Testis (tissue), 2 donors: ENCODE measurements at regions not wholly inside any gene's neighbourhood (a gene's known extent, or its start where the extent isn't known, plus 50 kb on each side); places are given as distances from the start of the nearest gene placed in this dataset.

Experiments used
- DNase-seq: peaks from one replicate; pipeline ENCODE4 v3.0.0-alpha.2; 2019
- H3K27ac ChIP-seq, 2 donors: fragments of 200-600 bp; sonication (generic); one replicate each; pipeline ENCODE4 v1.5.1; 2019
- H3K27me3 ChIP-seq: fragments of 200-600 bp; sonication (generic); one replicate; pipeline ENCODE4 v1.5.1; 2019
- H3K36me3 ChIP-seq: fragments of 200-600 bp; sonication (generic); one replicate; pipeline ENCODE4 v1.5.1; 2017; ENCODE audit warnings: low read depth; ENCODE audit errors: missing control alignments
- H3K4me1 ChIP-seq: fragments of 200-600 bp; sonication (generic); one replicate; pipeline ENCODE4 v1.5.1; 2019
- H3K4me3 ChIP-seq, 2 donors: fragments of 200-600 bp; sonication (generic); one replicate each; pipeline ENCODE4 v1.5.1; 2017 to 2019
- H3K9me3 ChIP-seq: fragments of 200-600 bp; sonication (generic); one replicate; pipeline ENCODE4 v1.5.1; 2017
- POLR2A ChIP-seq: fragments of 450-650 bp; IDR thresholded peaks from one replicate; pipeline ENCODE4 v1.6.1; 2017; ENCODE audit warnings: antibody characterized with exemption, mild to moderate bottlenecking, moderate library complexity
- WGBS, 2 donors: methylation state at CpG; one replicate each; pipeline ENCODE4 v1.1.5; 2018; 5-methylcytosine and 5-hydroxymethylcytosine counted together
- intact Hi-C: fragments of 100-400 bp; cut with DNase I; formaldehyde crosslinking; loops from one replicate; pipeline ENCODE4 v1.15.1; 2023; ENCODE audit warnings: low total_unique reads
- TF ChIP-seq, protein P1 (sequence below), 3 experiments: fragments of 450-650 bp in 2 of 3; fragments of 200-600 bp in 1 of 3; sonication (generic) in 1 of 3; IDR thresholded peaks; one replicate each; pipeline ENCODE4 v1.5.1; 2016 to 2019; ENCODE audit warnings: antibody characterized with exemption in 3 of 3, mild to moderate bottlenecking in 2 of 3, moderate library complexity in 1 of 3

DNA sequence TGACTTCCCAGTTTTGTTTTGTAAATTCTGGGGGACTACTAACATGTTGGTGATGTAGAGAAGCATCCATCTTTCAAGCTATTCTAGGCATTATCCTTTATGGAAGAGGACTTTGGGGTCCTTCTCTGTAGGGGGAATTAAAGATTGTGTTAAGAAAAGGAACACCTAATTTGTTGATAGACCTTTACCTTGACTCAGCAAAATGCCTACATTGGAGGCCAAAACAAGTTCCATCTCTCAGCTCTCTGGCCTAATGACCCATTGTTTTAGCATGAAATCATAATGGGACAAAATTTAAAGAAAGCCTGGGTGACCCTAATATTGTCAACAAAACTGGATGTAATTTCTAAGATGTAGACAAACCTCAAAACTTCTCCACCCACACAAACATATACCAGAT, 465.3 kb upstream of the SOX9 start:
- no peak overlapping the region for H3K4me3 ChIP-seq
- no peak for TF ChIP-seq POLR2A
- DNase-seq = no peak
- no peaks in the 10 kb centered on the region for H3K4me1 ChIP-seq
- H3K27ac ChIP-seq = no peak overlapping the region
- H3K9me3 ChIP-seq = no peaks in the 10 kb centered on the region
- no peaks in the 10 kb centered on the region for H3K27me3 ChIP-seq
- intact Hi-C loops = no loop called here
- H3K36me3 ChIP-seq = no peaks in the 10 kb centered on the region

- Histone ChIP-seq H3K27me3 (no peaks in the 10 kb centered on the region), H3K9me3 (no peaks in the 10 kb centered on the region), H3K27ac (no peak overlapping the region), H3K4me1 (no peaks in the 10 kb centered on the region), H3K4me3 (no peak overlapping the region), H3K36me3 (no peaks in the 10 kb centered on the region)
- no peak for TF ChIP-seq POLR2A
- TF ChIP-seq, protein P1, sequence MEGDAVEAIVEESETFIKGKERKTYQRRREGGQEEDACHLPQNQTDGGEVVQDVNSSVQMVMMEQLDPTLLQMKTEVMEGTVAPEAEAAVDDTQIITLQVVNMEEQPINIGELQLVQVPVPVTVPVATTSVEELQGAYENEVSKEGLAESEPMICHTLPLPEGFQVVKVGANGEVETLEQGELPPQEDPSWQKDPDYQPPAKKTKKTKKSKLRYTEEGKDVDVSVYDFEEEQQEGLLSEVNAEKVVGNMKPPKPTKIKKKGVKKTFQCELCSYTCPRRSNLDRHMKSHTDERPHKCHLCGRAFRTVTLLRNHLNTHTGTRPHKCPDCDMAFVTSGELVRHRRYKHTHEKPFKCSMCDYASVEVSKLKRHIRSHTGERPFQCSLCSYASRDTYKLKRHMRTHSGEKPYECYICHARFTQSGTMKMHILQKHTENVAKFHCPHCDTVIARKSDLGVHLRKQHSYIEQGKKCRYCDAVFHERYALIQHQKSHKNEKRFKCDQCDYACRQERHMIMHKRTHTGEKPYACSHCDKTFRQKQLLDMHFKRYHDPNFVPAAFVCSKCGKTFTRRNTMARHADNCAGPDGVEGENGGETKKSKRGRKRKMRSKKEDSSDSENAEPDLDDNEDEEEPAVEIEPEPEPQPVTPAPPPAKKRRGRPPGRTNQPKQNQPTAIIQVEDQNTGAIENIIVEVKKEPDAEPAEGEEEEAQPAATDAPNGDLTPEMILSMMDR (IDR thresholded peaks at IDR 0.05) = no peak
- no peak for DNase-seq
- intact Hi-C loops = no loop called here
- 88 to 92% methylated on average over 6 of the region's 6 CpGs for WGBS, 2 donors
These were observed 463.6 kb upstream of the SOX9 start for GRCh38 chr17:71656964-71657858.

DNA sequence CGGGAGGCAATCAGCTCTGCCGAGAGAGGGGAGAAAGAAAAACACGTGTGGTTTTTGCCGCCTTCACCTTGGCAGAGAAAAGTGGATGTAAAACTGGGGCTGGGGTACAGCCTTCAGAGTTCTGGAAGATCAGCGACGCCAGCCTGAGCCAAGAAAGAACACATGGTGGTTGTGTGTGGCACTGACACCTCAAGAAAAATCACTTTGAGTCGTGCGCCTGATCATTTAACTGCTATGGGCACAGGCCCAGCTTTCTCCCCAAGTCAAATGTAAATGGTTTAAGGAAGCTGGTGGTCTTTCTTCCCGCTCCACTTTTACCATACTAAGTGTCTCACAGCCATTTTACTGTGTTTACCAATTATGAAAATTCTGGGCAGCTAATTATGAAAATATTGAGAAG, 461.8 kb upstream of the SOX9 start:
- no peak for DNase-seq
- H3K9me3 ChIP-seq = no peaks in the 10 kb centered on the region
- 76 to 88% methylated on average over 9 of the region's 9 CpGs for WGBS, 2 donors
- no peak for TF ChIP-seq POLR2A
- TF ChIP-seq, protein P1 (IDR thresholded peaks at IDR 0.05) = no peak
- H3K27me3 ChIP-seq = no peaks in the 10 kb centered on the region
- H3K36me3 ChIP-seq = no peaks in the 10 kb centered on the region
- no peak overlapping the region for H3K4me3 ChIP-seq
- no peak overlapping the region for H3K27ac ChIP-seq
- intact Hi-C loops = no loop called here
- H3K4me1 ChIP-seq = no peaks in the 10 kb centered on the region

- Histone ChIP-seq H3K27me3 (no peaks in the 10 kb centered on the region), H3K4me3 (no peak overlapping the region), H3K9me3 (no peaks in the 10 kb centered on the region), H3K4me1 (no peaks in the 10 kb centered on the region), H3K36me3 (no peaks in the 10 kb centered on the region), H3K27ac (no peak overlapping the region)
- no peak for DNase-seq
- TF ChIP-seq POLR2A = no peak
- TF ChIP-seq, protein P1 (IDR thresholded peaks at IDR 0.05) = no peak
- intact Hi-C loops = no loop called here
These were observed 456.0 kb upstream of the SOX9 start for GRCh38 chr17:71664861-71665260.

DNA sequence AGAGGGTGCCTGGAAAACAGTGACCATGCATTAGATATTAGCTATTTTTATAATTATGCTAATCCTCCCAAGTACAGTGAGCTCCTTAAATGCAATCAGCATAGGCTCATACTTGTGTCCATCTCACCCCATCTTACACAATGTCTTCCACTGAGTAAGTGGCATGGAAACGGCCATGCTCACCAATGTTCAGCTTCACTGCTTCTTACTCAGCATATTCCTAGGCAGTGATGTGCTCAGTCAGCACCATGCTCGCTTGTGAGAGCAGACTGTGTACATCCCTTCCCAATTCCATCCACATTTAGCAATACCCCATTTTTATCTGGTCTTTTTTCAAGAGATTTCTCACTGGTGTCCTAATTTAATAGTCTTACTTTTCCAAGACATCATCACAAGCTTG, 454.8 kb upstream of the SOX9 start:
- TF ChIP-seq, protein P1 (IDR thresholded peaks at IDR 0.05) = no peak
- TF ChIP-seq POLR2A = no peak
- H3K9me3 ChIP-seq = no peaks in the 10 kb centered on the region
- WGBS, 2 donors = 80 to 81% methylated on average over 2 of the region's 2 CpGs

More for the DNA sequence above, 454.8 kb upstream of the SOX9 start:
- no peaks in the 10 kb centered on the region for H3K4me1 ChIP-seq
- H3K27ac ChIP-seq = no peak overlapping the region
- no peaks in the 10 kb centered on the region for H3K27me3 ChIP-seq
- no peaks in the 10 kb centered on the region for H3K36me3 ChIP-seq
- no peak for DNase-seq
- no peak overlapping the region for H3K4me3 ChIP-seq
- intact Hi-C loops = no loop called here
